Gastrocnemius medialis (tissue), 4 donors: ENCODE measurements at regions not wholly inside any gene's neighbourhood (a gene's known extent, or its start where the extent isn't known, plus 50 kb on each side); places are given as distances from the start of the nearest gene placed in this dataset.

Source experiments
- ATAC-seq, 2 donors: fragments of 150-250 bp; one replicate each; pipeline ENCODE4 v1.9.1; 2016
- DNase-seq, 2 donors: peaks; one replicate each; pipeline ENCODE4 v3.0.0-alpha.2; 2019
- H3K27ac ChIP-seq, 4 donors: fragments of 200-600 bp; sonication (generic); 1 replicate in 1 of 4; 2 replicates in 3 of 4; pipeline ENCODE4 v1.5.1; 2016 to 2018; ENCODE audit warnings: mild to moderate bottlenecking in 2 of 4, moderate library complexity in 1 of 4
- H3K27me3 ChIP-seq, 3 donors: fragments of 200-600 bp; sonication (generic) in 2 of 3; 1 replicate in 1 of 3; 2 replicates in 2 of 3; pipeline versions ENCODE4 v1.5.1 to v1.6.0; 2016 to 2019; ENCODE audit warnings: mild to moderate bottlenecking in 1 of 3, moderate library complexity in 1 of 3
- H3K36me3 ChIP-seq, 2 donors: fragments of 200-600 bp; sonication (generic) in 1 of 2; one replicate each; pipeline ENCODE4 v1.5.1; 2017 to 2018
- H3K4me1 ChIP-seq, 2 donors: fragments of 200-600 bp; sonication (generic) in 1 of 2; one replicate each; pipeline ENCODE4 v1.5.1; 2016 to 2017; ENCODE audit warnings: mild to moderate bottlenecking in 2 of 2
- H3K4me3 ChIP-seq, 4 donors: fragments of 200-600 bp; sonication (generic) in 3 of 4; 1 replicate in 1 of 4; 2 replicates in 3 of 4; pipeline ENCODE4 v1.5.1; 2016 to 2019; ENCODE audit warnings: mild to moderate bottlenecking in 2 of 4
- H3K9me3 ChIP-seq, 3 donors: fragments of 200-600 bp; sonication (generic) in 2 of 3; 1 replicate in 1 of 3; 2 replicates in 2 of 3; pipeline ENCODE4 v1.5.1; 2016 to 2019
- POLR2A ChIP-seq, 2 donors: fragments of 450-650 bp; IDR thresholded peaks; one replicate each; pipeline ENCODE4 v1.6.1; 2017; ENCODE audit warnings: antibody characterized with exemption in 2 of 2, mild to moderate bottlenecking in 2 of 2, moderate library complexity in 2 of 2
- in situ Hi-C, 4 donors: fragments of 200-750 bp; cut with MboI; loops; one replicate each; pipeline versions ENCODE4 v1.15.0 to v1.8.0; 2017; ENCODE audit warnings: low sequenced_read_pairs in 4 of 4
- intact Hi-C: fragments of 100-400 bp; cut with DNase I; formaldehyde crosslinking; loops from one replicate; pipeline ENCODE4 v1.15.1; 2023; ENCODE audit warnings: low total_unique reads
- TF ChIP-seq, protein P1 (sequence below), 5 experiments: fragments of 450-650 bp in 3 of 5; fragments of 200-600 bp in 2 of 5; sonication (generic) in 2 of 5; IDR thresholded peaks in 4 of 5; conservative IDR thresholded peaks in 1 of 5; 1 replicate in 4 of 5; 2 replicates in 1 of 5; pipeline ENCODE4 v1.5.1; 2016 to 2019; ENCODE audit warnings: antibody characterized with exemption in 5 of 5, mild to moderate bottlenecking in 3 of 5, moderate library complexity in 3 of 5

- TF ChIP-seq, protein P1, sequence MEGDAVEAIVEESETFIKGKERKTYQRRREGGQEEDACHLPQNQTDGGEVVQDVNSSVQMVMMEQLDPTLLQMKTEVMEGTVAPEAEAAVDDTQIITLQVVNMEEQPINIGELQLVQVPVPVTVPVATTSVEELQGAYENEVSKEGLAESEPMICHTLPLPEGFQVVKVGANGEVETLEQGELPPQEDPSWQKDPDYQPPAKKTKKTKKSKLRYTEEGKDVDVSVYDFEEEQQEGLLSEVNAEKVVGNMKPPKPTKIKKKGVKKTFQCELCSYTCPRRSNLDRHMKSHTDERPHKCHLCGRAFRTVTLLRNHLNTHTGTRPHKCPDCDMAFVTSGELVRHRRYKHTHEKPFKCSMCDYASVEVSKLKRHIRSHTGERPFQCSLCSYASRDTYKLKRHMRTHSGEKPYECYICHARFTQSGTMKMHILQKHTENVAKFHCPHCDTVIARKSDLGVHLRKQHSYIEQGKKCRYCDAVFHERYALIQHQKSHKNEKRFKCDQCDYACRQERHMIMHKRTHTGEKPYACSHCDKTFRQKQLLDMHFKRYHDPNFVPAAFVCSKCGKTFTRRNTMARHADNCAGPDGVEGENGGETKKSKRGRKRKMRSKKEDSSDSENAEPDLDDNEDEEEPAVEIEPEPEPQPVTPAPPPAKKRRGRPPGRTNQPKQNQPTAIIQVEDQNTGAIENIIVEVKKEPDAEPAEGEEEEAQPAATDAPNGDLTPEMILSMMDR (IDR thresholded peaks at IDR 0.05 in 4 of 5, conservative IDR thresholded peaks at IDR 0.05 in 1 of 5) = no peak
- TF ChIP-seq POLR2A (IDR thresholded peaks at IDR 0.05) = no peak
- DNase-seq = no peak
- in situ Hi-C loops (no loop called here), intact Hi-C loops (no loop called here)
- no peak overlapping the region for H3K27ac ChIP-seq
- H3K4me3 ChIP-seq = no peak overlapping the region
- no peaks in the 10 kb centered on the region for H3K9me3 ChIP-seq
- no peaks in the 10 kb centered on the region for H3K27me3 ChIP-seq
- no peak for ATAC-seq
- no peaks in the 10 kb centered on the region for H3K4me1 ChIP-seq
- no peaks in the 10 kb centered on the region for H3K36me3 ChIP-seq
These were observed 119.1 kb upstream of the NCK2 start for GRCh38 chr2:105625632-105626031.

- Histone ChIP-seq H3K4me1 (no peaks in the 10 kb centered on the region), H3K36me3 (no peaks in the 10 kb centered on the region), H3K27ac (no peak overlapping the region), H3K27me3 (no peaks in the 10 kb centered on the region), H3K9me3 (no peaks in the 10 kb centered on the region), H3K4me3 (no peak overlapping the region)
- ATAC-seq (no peak), DNase-seq (no peak)
- in situ Hi-C loops (no loop called here), intact Hi-C loops (no loop called here)
- TF ChIP-seq, protein P1 (IDR thresholded peaks at IDR 0.05 in 4 of 5, conservative IDR thresholded peaks at IDR 0.05 in 1 of 5) = no peak
- TF ChIP-seq POLR2A (IDR thresholded peaks at IDR 0.05) = no peak
These were observed 123.7 kb upstream of the NCK2 start for GRCh38 chr2:105621038-105621437.

GRCh38 chr2:105618351-105618659 is 126.4 kb upstream of the NCK2 start:
- no peak for TF ChIP-seq POLR2A (IDR thresholded peaks at IDR 0.05)
- H3K9me3 ChIP-seq = no peaks in the 10 kb centered on the region
- ATAC-seq (no peak), DNase-seq (no peak)
- H3K4me3 ChIP-seq = no peak overlapping the region
- H3K27me3 ChIP-seq = no peaks in the 10 kb centered on the region
- no peaks in the 10 kb centered on the region for H3K4me1 ChIP-seq
- no peaks in the 10 kb centered on the region for H3K36me3 ChIP-seq
- no peak overlapping the region for H3K27ac ChIP-seq
- in situ Hi-C loops = no loop called here
- intact Hi-C loops = no loop called here

- intact Hi-C loops (no loop called here), in situ Hi-C loops (no loop called here)
- no peaks in the 10 kb centered on the region for H3K9me3 ChIP-seq
- ATAC-seq (no peak), DNase-seq (no peak)
- no peaks in the 10 kb centered on the region for H3K4me1 ChIP-seq
- H3K4me3 ChIP-seq = no peak overlapping the region
- H3K27ac ChIP-seq = no peak overlapping the region
- no peaks in the 10 kb centered on the region for H3K27me3 ChIP-seq
- H3K36me3 ChIP-seq = no peaks in the 10 kb centered on the region
- no peak for TF ChIP-seq POLR2A (IDR thresholded peaks at IDR 0.05)
- TF ChIP-seq, protein P1 (IDR thresholded peaks at IDR 0.05 in 4 of 5, conservative IDR thresholded peaks at IDR 0.05 in 1 of 5) = no peak
These were observed 126.9 kb upstream of the NCK2 start for GRCh38 chr2:105617631-105618350.

DNA sequence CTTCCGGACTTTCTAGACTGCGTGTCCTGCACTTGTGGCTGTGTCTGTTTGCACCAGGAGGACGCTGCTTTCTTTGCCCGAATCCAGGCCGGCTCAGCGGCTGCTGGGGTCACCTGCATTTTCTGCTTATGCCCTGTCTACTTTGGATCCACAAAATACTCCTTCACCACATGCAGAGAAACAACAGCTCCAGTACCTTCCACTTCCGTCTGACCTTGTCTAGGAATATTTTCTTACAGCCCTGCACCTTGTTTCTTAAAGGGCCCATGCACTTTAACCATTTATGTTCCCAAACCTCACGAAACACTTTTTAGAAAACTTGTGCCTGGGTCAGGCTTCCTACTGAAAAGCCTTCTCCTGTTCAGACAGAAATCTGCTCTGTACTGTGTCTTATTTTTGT is 129.4 kb upstream of the NCK2 start:
- H3K9me3 ChIP-seq = no peaks in the 10 kb centered on the region
- no peak overlapping the region for H3K4me3 ChIP-seq
- H3K4me1 ChIP-seq = no peaks in the 10 kb centered on the region
- TF ChIP-seq POLR2A (IDR thresholded peaks at IDR 0.05) = no peak
- TF ChIP-seq, protein P1 (IDR thresholded peaks at IDR 0.05 in 4 of 5, conservative IDR thresholded peaks at IDR 0.05 in 1 of 5) = no peak
- ATAC-seq (no peak), DNase-seq (no peak)
- H3K27me3 ChIP-seq = no peaks in the 10 kb centered on the region
- in situ Hi-C loops (no loop called here), intact Hi-C loops (no loop called here)
- H3K27ac ChIP-seq = no peak overlapping the region
- H3K36me3 ChIP-seq = no peaks in the 10 kb centered on the region
